Sigmoid colon (tissue), 4 donors: ENCODE measurements at regions not wholly inside any gene's neighbourhood (a gene's known extent, or its start where the extent isn't known, plus 50 kb on each side); places are given as distances from the start of the nearest gene placed in this dataset.

ENCODE experiments used
- CTCF ChIP-seq, 4 experiments: fragments of 450-650 bp in 3 of 4; fragments of 200-600 bp in 1 of 4; IDR thresholded peaks; one replicate each; pipeline ENCODE4 v1.5.1; 2016 to 2019; ENCODE audit warnings: antibody characterized with exemption in 4 of 4, mild to moderate bottlenecking in 3 of 4, moderate library complexity in 2 of 4
- EP300 ChIP-seq, 4 donors: sonication (generic); formaldehyde crosslinking; IDR thresholded peaks; one replicate each; pipeline ENCODE4 v1.6.1; 2017; ENCODE audit warnings: antibody characterized with exemption in 4 of 4
- POLR2A ChIP-seq, 2 donors: fragments of 450-650 bp; IDR thresholded peaks; one replicate each; pipeline ENCODE4 v1.6.1; 2016; ENCODE audit warnings: antibody characterized with exemption in 2 of 2, mild to moderate bottlenecking in 2 of 2, moderate library complexity in 2 of 2

GRCh38 chr5:52041842-52042241, 658.6 kb downstream of the ISL1 start:
- TF ChIP-seq CTCF (IDR thresholded peaks at IDR 0.05) (no peak), EP300 (IDR thresholded peaks at IDR 0.05) (no peak), POLR2A (IDR thresholded peaks at IDR 0.05) (no peak)
